HG02623 (cell line): ENCODE measurements at regions not wholly inside any gene's neighbourhood (a gene's known extent, or its start where the extent isn't known, plus 50 kb on each side); places are given as distances from the start of the nearest gene placed in this dataset.

ENCODE experiments used
- ATAC-seq: cut with Tn5 transposase; IDR thresholded peaks from one replicate; pipeline ENCODE4 v1.9.1; 2021; ENCODE audit warnings: moderate library complexity; ENCODE audit not compliant: unreplicated experiment

- no peak for ATAC-seq
Observed at GRCh38 chr11:97109078-97109477, 719.3 kb downstream of the JRKL start.

GRCh38 chr11:97110376-97110775 is 720.6 kb downstream of the JRKL start:
- ATAC-seq = no peak

- ATAC-seq = no peak
Observed at GRCh38 chr11:97111559-97111958, 721.7 kb downstream of the JRKL start.

- ATAC-seq = no peak
Observed at GRCh38 chr11:97118614-97119200, 728.9 kb downstream of the JRKL start.

GRCh38 chr11:97123237-97123636 is 733.4 kb downstream of the JRKL start:
- ATAC-seq = no peak

- ATAC-seq = no peak
Observed at GRCh38 chr11:97136067-97136466, 746.3 kb downstream of the JRKL start.

- no peak for ATAC-seq
Observed at GRCh38 chr11:97140885-97141494, 751.2 kb downstream of the JRKL start.

GRCh38 chr11:97143463-97143862 is 753.6 kb downstream of the JRKL start:
- ATAC-seq = no peak

- ATAC-seq = no peak
Observed at GRCh38 chr11:97149741-97150140, 759.9 kb downstream of the JRKL start.

GRCh38 chr11:97157221-97157740 is 767.5 kb downstream of the JRKL start:
- no peak for ATAC-seq

GRCh38 chr11:97158243-97158642 is 768.4 kb downstream of the JRKL start:
- ATAC-seq = no peak

- ATAC-seq = no peak
Observed at GRCh38 chr11:97163631-97164191, 773.9 kb downstream of the JRKL start.

- no peak for ATAC-seq
Observed at GRCh38 chr11:97201743-97202612, 812.2 kb downstream of the JRKL start.

GRCh38 chr11:97202613-97203292 is 812.9 kb downstream of the JRKL start:
- ATAC-seq = no peak

GRCh38 chr11:97218011-97218410 is 828.2 kb downstream of the JRKL start:
- no peak for ATAC-seq

- ATAC-seq = no peak
Observed at GRCh38 chr11:97223647-97224046, 833.8 kb downstream of the JRKL start.

GRCh38 chr11:97224396-97224795 is 834.6 kb downstream of the JRKL start:
- no peak for ATAC-seq

- no peak for ATAC-seq
Observed at GRCh38 chr11:97225794-97226193, 836.0 kb downstream of the JRKL start.

GRCh38 chr11:97229936-97230335 is 840.1 kb downstream of the JRKL start:
- ATAC-seq = no peak

GRCh38 chr11:97231231-97231630 is 841.4 kb downstream of the JRKL start:
- no peak for ATAC-seq

- ATAC-seq = no peak
Observed at GRCh38 chr11:97234016-97234415, 844.2 kb downstream of the JRKL start.
